Esophagus squamous epithelium (tissue), 4 donors: ENCODE measurements at regions not wholly inside any gene's neighbourhood (a gene's known extent, or its start where the extent isn't known, plus 50 kb on each side); places are given as distances from the start of the nearest gene placed in this dataset.

Source experiments
- POLR2A ChIP-seq, 4 donors: fragments of 450-650 bp; IDR thresholded peaks; one replicate each; pipeline ENCODE4 v1.6.1; 2017; ENCODE audit warnings: antibody characterized with exemption in 4 of 4, mild to moderate bottlenecking in 4 of 4, moderate library complexity in 3 of 4
- TF ChIP-seq, protein P1 (sequence below), 6 experiments: fragments of 450-650 bp in 4 of 6; fragments of 200-600 bp in 2 of 6; sonication (generic) in 2 of 6; IDR thresholded peaks; one replicate each; pipeline ENCODE4 v1.5.1; 2016 to 2019; ENCODE audit warnings: antibody characterized with exemption in 6 of 6, mild to moderate bottlenecking in 4 of 6, moderate library complexity in 4 of 6

DNA sequence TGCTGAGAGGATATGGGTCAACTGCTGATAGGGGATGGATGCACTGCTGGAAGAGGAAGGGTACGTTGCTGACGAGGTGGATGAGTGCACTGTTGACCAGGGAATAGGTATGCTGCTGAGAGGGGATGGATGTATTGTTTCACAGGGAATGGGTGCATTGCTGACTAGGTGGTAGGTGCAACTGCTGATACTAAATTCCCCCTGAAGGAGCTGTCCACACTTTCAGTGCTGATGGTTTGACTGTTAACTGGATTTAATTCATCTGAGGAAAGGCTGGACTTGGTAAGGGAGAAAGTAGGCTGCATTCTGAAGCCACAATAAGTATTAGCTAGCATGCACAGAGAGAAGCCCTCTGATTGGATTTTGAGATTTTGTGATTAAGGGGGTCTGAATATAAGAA, 1196.8 kb upstream of the PHF14 start:
- no peak for TF ChIP-seq POLR2A (IDR thresholded peaks at IDR 0.05)
- TF ChIP-seq, protein P1, sequence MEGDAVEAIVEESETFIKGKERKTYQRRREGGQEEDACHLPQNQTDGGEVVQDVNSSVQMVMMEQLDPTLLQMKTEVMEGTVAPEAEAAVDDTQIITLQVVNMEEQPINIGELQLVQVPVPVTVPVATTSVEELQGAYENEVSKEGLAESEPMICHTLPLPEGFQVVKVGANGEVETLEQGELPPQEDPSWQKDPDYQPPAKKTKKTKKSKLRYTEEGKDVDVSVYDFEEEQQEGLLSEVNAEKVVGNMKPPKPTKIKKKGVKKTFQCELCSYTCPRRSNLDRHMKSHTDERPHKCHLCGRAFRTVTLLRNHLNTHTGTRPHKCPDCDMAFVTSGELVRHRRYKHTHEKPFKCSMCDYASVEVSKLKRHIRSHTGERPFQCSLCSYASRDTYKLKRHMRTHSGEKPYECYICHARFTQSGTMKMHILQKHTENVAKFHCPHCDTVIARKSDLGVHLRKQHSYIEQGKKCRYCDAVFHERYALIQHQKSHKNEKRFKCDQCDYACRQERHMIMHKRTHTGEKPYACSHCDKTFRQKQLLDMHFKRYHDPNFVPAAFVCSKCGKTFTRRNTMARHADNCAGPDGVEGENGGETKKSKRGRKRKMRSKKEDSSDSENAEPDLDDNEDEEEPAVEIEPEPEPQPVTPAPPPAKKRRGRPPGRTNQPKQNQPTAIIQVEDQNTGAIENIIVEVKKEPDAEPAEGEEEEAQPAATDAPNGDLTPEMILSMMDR (IDR thresholded peaks at IDR 0.05) = no peak
